ENCODE measurements at regions not wholly inside any gene's neighbourhood (a gene's known extent, or its start where the extent isn't known, plus 50 kb on each side); places are given as distances from the start of the nearest gene placed in this dataset.

- Histone ChIP-seq H3K4me3 (no peak overlapping the region), H2AFZ (ENCODE audit: low read depth, low read length) (no peak overlapping the region), H3K9me3 (replicated peaks; ENCODE audit: control insufficient read depth, insufficient read depth, low read depth, low read length) (no peaks in the 10 kb centered on the region), H3K9ac (ENCODE audit: insufficient read depth in 1 of 2, low read depth in 2 of 2, low read length in 2 of 2) (no peak overlapping the region), H3K27me3 (ENCODE audit: control insufficient read depth in 2 of 2, insufficient read depth in 2 of 2, low read length in 2 of 2) (no peaks in the 10 kb centered on the region; a peak in 1 of 5 replicates), H3K36me3 (ENCODE audit: control insufficient read depth, insufficient read depth, low read length) (no peaks in the 10 kb centered on the region), H3K79me2 (ENCODE audit: control insufficient read depth, insufficient read depth, low read length) (no peaks in the 10 kb centered on the region), H3K27ac (ENCODE audit: extremely low read depth, low read depth, low read length) (no peak overlapping the region), H4K20me1 (replicated peaks; ENCODE audit: control insufficient read depth, insufficient read depth, low read length) (no peaks in the 10 kb centered on the region), H3K9me1 (ENCODE audit: control insufficient read depth, insufficient read depth, low read length) (no peaks in the 10 kb centered on the region), H3K4me2 (ENCODE audit: insufficient read depth, low read length) (no peak overlapping the region), H3K4me1 (replicated peaks in 1 of 2; ENCODE audit: control insufficient read depth in 2 of 2, insufficient read depth in 2 of 2, low read length in 2 of 2) (no peaks in the 10 kb centered on the region)
- WGBS (ENCODE audit: insufficient coverage, low coverage, missing lambda C conversion rate) = 9% methylated on average over 1 of the region's 1 CpG
- ATAC-seq (no peak), FAIRE-seq (no peak), DNase-seq (ENCODE audit: extremely low read depth in 1 of 4, low spot score in 3 of 4) (no peak)
- ChIA-PET POLR2A (no interaction called here), CTCF (ENCODE audit: low intra/inter-chr PET ratio) (no interaction called here)
- in situ Hi-C loops (cut with MboI) = no loop called here
- intact Hi-C loops (cut with micrococcal nuclease) = no loop called here
- BruUV-seq (replicated peaks) = no TSS peak
- TF ChIP-seq ZNF699 (CRISPR knock-in tag; IDR thresholded peaks at IDR 0.05; ENCODE audit: insufficient replicate concordance) = no peak
- TF ChIP-seq ZBTB33 (CRISPR knock-in tag; IDR thresholded peaks at IDR 0.05) = no peak
- TF ChIP-seq ZNF609 (CRISPR knock-in tag; IDR thresholded peaks at IDR 0.05; ENCODE audit: borderline replicate concordance) = no peak
- no peak for TF ChIP-seq MEF2D (tag; conservative IDR thresholded peaks at IDR 0.05; ENCODE audit: low read depth)
- TF ChIP-seq IRF2 (CRISPR knock-in tag; IDR thresholded peaks at IDR 0.05) = no peak
- no peak for TF ChIP-seq BRF1 (IDR thresholded peaks at IDR 0.05; ENCODE audit: borderline replicate concordance, extremely low read depth, insufficient read length)
- no peak for TF ChIP-seq POLR2A (conservative IDR thresholded peaks at IDR 0.05)
- TF ChIP-seq, protein P1, sequence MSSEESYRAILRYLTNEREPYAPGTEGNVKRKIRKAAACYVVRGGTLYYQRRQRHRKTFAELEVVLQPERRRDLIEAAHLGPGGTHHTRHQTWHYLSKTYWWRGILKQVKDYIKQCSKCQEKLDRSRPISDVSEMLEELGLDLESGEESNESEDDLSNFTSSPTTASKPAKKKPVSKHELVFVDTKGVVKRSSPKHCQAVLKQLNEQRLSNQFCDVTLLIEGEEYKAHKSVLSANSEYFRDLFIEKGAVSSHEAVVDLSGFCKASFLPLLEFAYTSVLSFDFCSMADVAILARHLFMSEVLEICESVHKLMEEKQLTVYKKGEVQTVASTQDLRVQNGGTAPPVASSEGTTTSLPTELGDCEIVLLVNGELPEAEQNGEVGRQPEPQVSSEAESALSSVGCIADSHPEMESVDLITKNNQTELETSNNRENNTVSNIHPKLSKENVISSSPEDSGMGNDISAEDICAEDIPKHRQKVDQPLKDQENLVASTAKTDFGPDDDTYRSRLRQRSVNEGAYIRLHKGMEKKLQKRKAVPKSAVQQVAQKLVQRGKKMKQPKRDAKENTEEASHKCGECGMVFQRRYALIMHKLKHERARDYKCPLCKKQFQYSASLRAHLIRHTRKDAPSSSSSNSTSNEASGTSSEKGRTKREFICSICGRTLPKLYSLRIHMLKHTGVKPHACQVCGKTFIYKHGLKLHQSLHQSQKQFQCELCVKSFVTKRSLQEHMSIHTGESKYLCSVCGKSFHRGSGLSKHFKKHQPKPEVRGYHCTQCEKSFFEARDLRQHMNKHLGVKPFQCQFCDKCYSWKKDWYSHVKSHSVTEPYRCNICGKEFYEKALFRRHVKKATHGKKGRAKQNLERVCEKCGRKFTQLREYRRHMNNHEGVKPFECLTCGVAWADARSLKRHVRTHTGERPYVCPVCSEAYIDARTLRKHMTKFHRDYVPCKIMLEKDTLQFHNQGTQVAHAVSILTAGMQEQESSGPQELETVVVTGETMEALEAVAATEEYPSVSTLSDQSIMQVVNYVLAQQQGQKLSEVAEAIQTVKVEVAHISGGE (CRISPR knock-in tag; IDR thresholded peaks at IDR 0.05) = no peak
- TF ChIP-seq CEBPG (CRISPR knock-in tag; IDR thresholded peaks at IDR 0.05) = no peak
- no peak for TF ChIP-seq CEBPG (tag; conservative IDR thresholded peaks at IDR 0.05 in 1 of 2, IDR thresholded peaks at IDR 0.05 in 1 of 2)
- TF ChIP-seq ZNF121 (CRISPR knock-in tag; conservative IDR thresholded peaks at IDR 0.05) = no peak
- TF ChIP-seq ZNF436 (CRISPR knock-in tag; IDR thresholded peaks at IDR 0.05) = no peak
Observed at GRCh38 chr17:14774774-14775173, 473.9 kb downstream of the HS3ST3B1 start.
